Kidney (tissue), 13 donors: ENCODE measurements at regions not wholly inside any gene's neighbourhood (a gene's known extent, or its start where the extent isn't known, plus 50 kb on each side); places are given as distances from the start of the nearest gene placed in this dataset.

Experiments
- DNase-seq, 5 donors: peaks; one replicate each; pipeline ENCODE4 v3.0.0-alpha.2; 2013 to 2020
- FAIRE-seq: peaks from 2 replicates; lab custom pipeline; 2012; peaks lifted over from hg19 to GRCh38; lab: Jason Lieb, UNC
- H3K27ac ChIP-seq, 2 donors: one replicate each; pipeline ENCODE4 v1.7.0; 2013; ENCODE audit warnings: low read depth in 2 of 2, low read length in 2 of 2, inconsistent platforms in 1 of 2
- H3K27me3 ChIP-seq: one replicate; pipeline ENCODE4 v1.7.1; 2013; ENCODE audit warnings: low read length, inconsistent platforms; ENCODE audit not compliant: control insufficient read depth, insufficient read depth
- H3K36me3 ChIP-seq, 3 donors: one replicate each; pipeline versions ENCODE4 v1.7.0 to v1.7.1; 2013; ENCODE audit warnings: low read length in 3 of 3, control low read depth in 1 of 3, inconsistent platforms in 1 of 3; ENCODE audit not compliant: insufficient read depth in 3 of 3, control insufficient read depth in 2 of 3
- H3K4me1 ChIP-seq, 3 donors: one replicate each; pipeline versions ENCODE4 v1.7.0 to v1.7.1; 2013; ENCODE audit warnings: low read length in 3 of 3, inconsistent platforms in 1 of 3, low read depth in 1 of 3; ENCODE audit not compliant: control insufficient read depth in 2 of 3, insufficient read depth in 2 of 3
- H3K4me3 ChIP-seq, 3 donors: one replicate each; pipeline versions ENCODE4 v1.7.0 to v1.8.1; 2013; ENCODE audit warnings: low read length in 3 of 3, control low read depth in 1 of 3, inconsistent platforms in 1 of 3
- H3K9ac ChIP-seq, 3 donors: one replicate each; pipeline versions ENCODE4 v1.7.0 to v1.7.1; 2013; ENCODE audit warnings: low read length in 3 of 3, control low read depth in 1 of 3, inconsistent platforms in 1 of 3
- H3K9me3 ChIP-seq, 3 donors: one replicate each; pipeline versions ENCODE4 v1.7.0 to v1.7.1; 2013; ENCODE audit warnings: low read length in 3 of 3, control low read depth in 1 of 3, inconsistent platforms in 1 of 3; ENCODE audit not compliant: control insufficient read depth in 2 of 3, insufficient read depth in 1 of 3
- intact Hi-C: fragments of 100-400 bp; cut with DNase I; formaldehyde crosslinking; loops from one replicate; pipeline ENCODE4 v1.11.1; 2022
- TF ChIP-seq, protein P1 (sequence below): IDR thresholded peaks from 3 replicates; pipeline ENCODE4 v1.5.1; 2012; ENCODE audit warnings: mild to moderate bottlenecking, moderate library complexity, borderline replicate concordance; ENCODE audit not compliant: insufficient read depth; ENCODE audit errors: extremely low read depth
- donor health status: control.
- donor health status: control.
- donor health status: control.
- donor health status: control.
- donor health status: control.
- donor health status: DM: yes; HTN: yes; CAD: no.
- donor health status: Normal renal cell carcinoma (clear cell type).

GRCh38 chr6:19035461-19036195 lies 648.5 kb downstream of the RNF144B start:
- Histone ChIP-seq H3K4me3 (no peak overlapping the region), H3K9me3 (no peaks in the 10 kb centered on the region), H3K4me1 (no peaks in the 10 kb centered on the region), H3K36me3 (no peaks in the 10 kb centered on the region), H3K27ac (no peak overlapping the region), H3K9ac (no peak overlapping the region), H3K27me3 (no peaks in the 10 kb centered on the region)
- TF ChIP-seq, protein P1, sequence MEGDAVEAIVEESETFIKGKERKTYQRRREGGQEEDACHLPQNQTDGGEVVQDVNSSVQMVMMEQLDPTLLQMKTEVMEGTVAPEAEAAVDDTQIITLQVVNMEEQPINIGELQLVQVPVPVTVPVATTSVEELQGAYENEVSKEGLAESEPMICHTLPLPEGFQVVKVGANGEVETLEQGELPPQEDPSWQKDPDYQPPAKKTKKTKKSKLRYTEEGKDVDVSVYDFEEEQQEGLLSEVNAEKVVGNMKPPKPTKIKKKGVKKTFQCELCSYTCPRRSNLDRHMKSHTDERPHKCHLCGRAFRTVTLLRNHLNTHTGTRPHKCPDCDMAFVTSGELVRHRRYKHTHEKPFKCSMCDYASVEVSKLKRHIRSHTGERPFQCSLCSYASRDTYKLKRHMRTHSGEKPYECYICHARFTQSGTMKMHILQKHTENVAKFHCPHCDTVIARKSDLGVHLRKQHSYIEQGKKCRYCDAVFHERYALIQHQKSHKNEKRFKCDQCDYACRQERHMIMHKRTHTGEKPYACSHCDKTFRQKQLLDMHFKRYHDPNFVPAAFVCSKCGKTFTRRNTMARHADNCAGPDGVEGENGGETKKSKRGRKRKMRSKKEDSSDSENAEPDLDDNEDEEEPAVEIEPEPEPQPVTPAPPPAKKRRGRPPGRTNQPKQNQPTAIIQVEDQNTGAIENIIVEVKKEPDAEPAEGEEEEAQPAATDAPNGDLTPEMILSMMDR, result no peak
- intact Hi-C loops, result no loop called here
- DNase-seq (peak in 1 of 5 donors; percentile 37), FAIRE-seq (no peak)

GRCh38 chr6:19036196-19036555 lies 649.0 kb downstream of the RNF144B start:
- Histone ChIP-seq H3K9ac (no peak overlapping the region), H3K36me3 (no peaks in the 10 kb centered on the region), H3K4me3 (no peak overlapping the region), H3K4me1 (no peaks in the 10 kb centered on the region), H3K27me3 (no peaks in the 10 kb centered on the region), H3K27ac (no peak overlapping the region), H3K9me3 (no peaks in the 10 kb centered on the region)
- intact Hi-C loops, result no loop called here
- no peak for DNase-seq
- TF ChIP-seq, protein P1, result no peak
- no peak for FAIRE-seq

GRCh38 chr6:19037607-19038006 lies 650.5 kb downstream of the RNF144B start:
- Histone ChIP-seq H3K9me3 (no peaks in the 10 kb centered on the region), H3K27me3 (no peaks in the 10 kb centered on the region), H3K36me3 (no peaks in the 10 kb centered on the region), H3K4me3 (no peak overlapping the region), H3K9ac (no peak overlapping the region), H3K27ac (no peak overlapping the region), H3K4me1 (no peaks in the 10 kb centered on the region)
- no peak for DNase-seq
- intact Hi-C loops, result no loop called here
- FAIRE-seq, result no peak
- TF ChIP-seq, protein P1, result no peak

DNA sequence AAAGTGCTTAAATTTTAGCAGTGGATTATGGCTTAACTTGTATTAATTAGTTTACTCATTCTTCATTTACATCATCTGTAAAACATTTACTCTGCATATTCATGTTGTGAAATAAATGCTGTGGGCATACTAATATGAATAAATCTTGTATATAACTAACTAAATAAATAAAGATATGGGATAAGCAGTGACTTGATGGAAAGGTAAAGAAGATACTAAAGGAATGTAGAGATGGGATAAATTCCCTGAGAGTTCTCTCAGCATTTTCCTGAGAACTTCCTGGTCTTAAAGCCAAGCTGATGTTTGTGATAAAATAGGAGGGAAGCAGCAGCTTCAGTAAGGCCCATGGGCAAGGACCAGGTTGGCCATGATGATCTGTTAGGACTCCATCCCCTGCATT lies 652.1 kb downstream of the RNF144B start:
- no peak overlapping the region for H3K4me3 ChIP-seq
- no peak overlapping the region for H3K27ac ChIP-seq
- DNase-seq, result no peak
- no peaks in the 10 kb centered on the region for H3K4me1 ChIP-seq
- no peak for FAIRE-seq
- H3K27me3 ChIP-seq, result no peaks in the 10 kb centered on the region
- TF ChIP-seq, protein P1, result no peak
- no peak overlapping the region for H3K9ac ChIP-seq
- H3K9me3 ChIP-seq, result no peaks in the 10 kb centered on the region
- no peaks in the 10 kb centered on the region for H3K36me3 ChIP-seq
- intact Hi-C loops, result no loop called here
